Kidney glomerular epithelial cell (primary cell): ENCODE measurements at regions not wholly inside any gene's neighbourhood (a gene's known extent, or its start where the extent isn't known, plus 50 kb on each side); places are given as distances from the start of the nearest gene placed in this dataset.
A peak's percentile ranks its signal among the peaks of the same experiment; 100 is the strongest.
"Not testable (repeated sequence)": the region's sequence is repeated elsewhere in the genome, so short reads cannot be mapped to it uniquely, and the experiment has no call there.

Source experiments
- DNase-seq: peaks from one replicate; lab custom pipeline; 2025; lab: John Stamatoyannopoulos, UW

- DNase-seq, result not testable (repeated sequence)
Measured at GRCh38 chr6:54564188-54564587, 255.9 kb downstream of the TINAG start.

- no peak for DNase-seq
Measured at GRCh38 chr6:54574671-54575070, 266.4 kb downstream of the TINAG start.

- no peak for DNase-seq
Measured at GRCh38 chr6:54578261-54578660, 268.3 kb upstream of the FAM83B start.

- DNase-seq, result peak; percentile 66
Measured at GRCh38 chr6:54579011-54579410, 267.6 kb upstream of the FAM83B start.

- DNase-seq, result no peak
Measured at GRCh38 chr6:54586251-54586650, 260.3 kb upstream of the FAM83B start.

GRCh38 chr6:54587277-54587676 is 259.3 kb upstream of the FAM83B start:
- no peak for DNase-seq

- DNase-seq, result no peak
Measured at GRCh38 chr6:54588176-54588575, 258.4 kb upstream of the FAM83B start.

GRCh38 chr6:54595844-54596243 is 250.7 kb upstream of the FAM83B start:
- DNase-seq, result no peak

- DNase-seq, result no peak
Measured at GRCh38 chr6:54598787-54599313, 247.7 kb upstream of the FAM83B start.

GRCh38 chr6:54601600-54602300 is 244.8 kb upstream of the FAM83B start:
- DNase-seq, result no peak

- no peak for DNase-seq
Measured at GRCh38 chr6:54602591-54602990, 244.0 kb upstream of the FAM83B start.

- DNase-seq, result no peak
Measured at GRCh38 chr6:54609981-54610380, 236.6 kb upstream of the FAM83B start.

GRCh38 chr6:54613596-54613995 is 233.0 kb upstream of the FAM83B start:
- DNase-seq, result no peak

- DNase-seq, result no peak
Measured at GRCh38 chr6:54614499-54615195, 231.9 kb upstream of the FAM83B start.

GRCh38 chr6:54617730-54618129 is 228.8 kb upstream of the FAM83B start:
- DNase-seq, result peak; percentile 92

GRCh38 chr6:54618572-54618971 is 228.0 kb upstream of the FAM83B start:
- peak; percentile 85 for DNase-seq

- DNase-seq, result no peak
Measured at GRCh38 chr6:54619102-54619501, 227.5 kb upstream of the FAM83B start.

GRCh38 chr6:54621285-54621684 is 225.3 kb upstream of the FAM83B start:
- no peak for DNase-seq

- no peak for DNase-seq
Measured at GRCh38 chr6:54624216-54624615, 222.4 kb upstream of the FAM83B start.

- DNase-seq, result no peak
Measured at GRCh38 chr6:54624779-54625178, 221.8 kb upstream of the FAM83B start.

- no peak for DNase-seq
Measured at GRCh38 chr6:54629131-54629530, 217.4 kb upstream of the FAM83B start.

GRCh38 chr6:54632984-54633565 is 213.5 kb upstream of the FAM83B start:
- DNase-seq, result no peak

- no peak for DNase-seq
Measured at GRCh38 chr6:54633601-54634000, 213.0 kb upstream of the FAM83B start.
